ENCODE measurements at regions not wholly inside any gene's neighbourhood (a gene's known extent, or its start where the extent isn't known, plus 50 kb on each side); places are given as distances from the start of the nearest gene placed in this dataset.

GRCh38 chr4:135236048-135236447, 1034.5 kb upstream of the PABPC4L start (continued):
- TF ChIP-seq ZNF462 (CRISPR knock-in tag; IDR thresholded peaks at IDR 0.05): no peak
- no peak for TF ChIP-seq EZH2 (IDR thresholded peaks at IDR 0.05; ENCODE audit: low read depth, unreplicated experiment)
- TF ChIP-seq NANOG (IDR thresholded peaks at IDR 0.05; ENCODE audit: borderline replicate concordance): no peak
- no peak for TF ChIP-seq ETS1 (IDR thresholded peaks at IDR 0.05)
- no peak for TF ChIP-seq ZNF114 (CRISPR knock-in tag; IDR thresholded peaks at IDR 0.05)

- H3F3A ChIP-seq (replicated peaks; ENCODE audit: low read depth): no peaks in the 10 kb centered on the region
- no peaks in the 10 kb centered on the region for H3K79me2 ChIP-seq (replicated peaks; ENCODE audit: insufficient read depth)
- H3K4me3 Mint-ChIP-seq: no peak overlapping the region
- H3K36me3 Mint-ChIP-seq (ENCODE audit: low read depth): no peaks in the 10 kb centered on the region
- no peaks in the 10 kb centered on the region for H3K27me3 ChIP-seq (ENCODE audit: insufficient read depth)
- H3K27me3 Mint-ChIP-seq (ENCODE audit: insufficient read depth, low read depth, poor library complexity): no peaks in the 10 kb centered on the region
- H3K9me3 Mint-ChIP-seq: no peaks in the 10 kb centered on the region; the same call in 2 of the 3 replicates
- H3K36me3 ChIP-seq (ENCODE audit: insufficient read depth): no peaks in the 10 kb centered on the region
- no peak overlapping the region for H2AFZ ChIP-seq
- DNase-seq (ENCODE audit: low spot score) (no peak), ATAC-seq (no peak)
- no peak overlapping the region for H3K4me2 ChIP-seq
- no peaks in the 10 kb centered on the region for H3K4me1 ChIP-seq (ENCODE audit: insufficient read depth)
- H3K4me1 Mint-ChIP-seq: peaks cover 9% of the 10 kb centered on the region
- H3K27ac Mint-ChIP-seq: no peak overlapping the region
- H3K27ac ChIP-seq (ENCODE audit: low read depth): no peak overlapping the region
- no peaks in the 10 kb centered on the region for H4K20me1 ChIP-seq (replicated peaks; ENCODE audit: insufficient read depth)
- H3K9me2 ChIP-seq (ENCODE audit: insufficient read depth): no peaks in the 10 kb centered on the region
- H3K4me3 ChIP-seq: no peak overlapping the region
- TF ChIP-seq NANOG (IDR thresholded peaks at IDR 0.05; ENCODE audit: borderline replicate concordance) (no peak), ZNF331 (CRISPR knock-in tag; IDR thresholded peaks at IDR 0.05; ENCODE audit: low read depth) (no peak), ZNF114 (CRISPR knock-in tag; IDR thresholded peaks at IDR 0.05) (no peak), ZNF462 (CRISPR knock-in tag; IDR thresholded peaks at IDR 0.05) (no peak), POLR2AphosphoS5 (IDR thresholded peaks at IDR 0.05; ENCODE audit: low read depth) (no peak), ETS1 (IDR thresholded peaks at IDR 0.05) (no peak)
These were observed 1026.3 kb upstream of the PABPC4L start for GRCh38 chr4:135227842-135228241.
